ENCODE measurements at regions not wholly inside any gene's neighbourhood (a gene's known extent, or its start where the extent isn't known, plus 50 kb on each side); places are given as distances from the start of the nearest gene placed in this dataset.

- TF ChIP-seq NR0B2 (CRISPR knock-in tag; IDR thresholded peaks at IDR 0.05) (no peak), ZHX2 (IDR thresholded peaks at IDR 0.05; ENCODE audit: low read depth) (no peak), ZHX2 (CRISPR knock-in tag; IDR thresholded peaks at IDR 0.05; ENCODE audit: borderline replicate concordance) (no peak)
These were observed 693.7 kb downstream of the MATN1 start (continued) for GRCh38 chr1:30029677-30030076.

GRCh38 chr1:30028939-30029338 is 694.4 kb downstream of the MATN1 start:
- 0% methylated on average over 1 of the region's 3 CpGs for WGBS (ENCODE audit: low lambda C conversion rate)
- CTCF ChIA-PET (ENCODE audit: low intra/inter-chr PET ratio, low total read pairs), result no interaction called here
- Histone ChIP-seq H3K79me2 (ENCODE audit: insufficient read depth, low read length) (no peaks in the 10 kb centered on the region), H3K4me2 (ENCODE audit: low read depth, low read length) (no peak overlapping the region), H3K9ac (ENCODE audit: insufficient read depth, low read depth, low read length) (no peak overlapping the region), H2AFZ (ENCODE audit: low read length) (no peak overlapping the region), H3K27ac (ENCODE audit: extremely low read length, insufficient read depth, low read length) (no peak overlapping the region), H3K4me3 (replicated peaks in 1 of 3; ENCODE audit: insufficient read depth in 1 of 3, low read depth in 2 of 3, low read length in 3 of 3) (no peak overlapping the region), H3K36me3 (replicated peaks in 1 of 2; ENCODE audit: control insufficient read depth in 1 of 2, insufficient read depth in 2 of 2, low read length in 2 of 2) (no peaks in the 10 kb centered on the region), H4K20me1 (ENCODE audit: insufficient read depth, low read length) (no peaks in the 10 kb centered on the region), H3K4me1 (ENCODE audit: insufficient read depth, low read length) (no peaks in the 10 kb centered on the region), H3K27me3 (ENCODE audit: control insufficient read depth in 1 of 2, insufficient read depth in 2 of 2, low read length in 2 of 2) (no peaks in the 10 kb centered on the region), H3K9me3 (ENCODE audit: low read length) (peaks cover 9% of the 10 kb centered on the region)
- POLR2A ChIA-PET, result no interaction called here
- ATAC-seq (no peak), DNase-seq (ENCODE audit: low spot score) (no peak), FAIRE-seq (no peak)
- in situ Hi-C loops (cut with HindIII; ENCODE audit: extremely low pct_ligation_motif_present, low pct_unique_long_range_greater_than_20kb), result no loop called here
- intact Hi-C loops (cut with micrococcal nuclease; ENCODE audit: unreplicated experiment), result no loop called here
- no TSS peak for BruUV-seq (replicated peaks)
- TF ChIP-seq EZH2 (conservative IDR thresholded peaks at IDR 0.05; ENCODE audit: low read depth, low read length) (no peak), POGZ (CRISPR knock-in tag; IDR thresholded peaks at IDR 0.05) (no peak), ZNF768 (CRISPR knock-in tag; IDR thresholded peaks at IDR 0.05) (no peak), AGO2 (optimal IDR thresholded peaks at IDR 0.05; ENCODE audit: low read depth, low read length) (no peak), LBX2 (CRISPR knock-in tag; IDR thresholded peaks at IDR 0.05; ENCODE audit: borderline replicate concordance) (no peak), TFDP2 (CRISPR knock-in tag; IDR thresholded peaks at IDR 0.05) (no peak), ZNF510 (CRISPR knock-in tag; IDR thresholded peaks at IDR 0.05; ENCODE audit: low read depth) (no peak), ZNF800 (CRISPR knock-in tag; IDR thresholded peaks at IDR 0.05) (no peak), ZNF570 (CRISPR knock-in tag; IDR thresholded peaks at IDR 0.05; ENCODE audit: borderline replicate concordance) (no peak), ATF4 (CRISPR knock-in tag; IDR thresholded peaks at IDR 0.05) (no peak)
